NT2/D1 (cell line): ENCODE measurements at regions not wholly inside any gene's neighbourhood (a gene's known extent, or its start where the extent isn't known, plus 50 kb on each side); places are given as distances from the start of the nearest gene placed in this dataset.

Source experiments
- SUZ12 ChIP-seq: IDR thresholded peaks from 2 replicates; pipeline ENCODE4 v1.6.1; 2011; ENCODE audit not compliant: insufficient read length, insufficient read depth; ENCODE audit errors: extremely low read depth
- YY1 ChIP-seq: IDR thresholded peaks from 2 replicates; pipeline ENCODE4 v1.6.1; 2011; ENCODE audit not compliant: insufficient read length, insufficient read depth

DNA sequence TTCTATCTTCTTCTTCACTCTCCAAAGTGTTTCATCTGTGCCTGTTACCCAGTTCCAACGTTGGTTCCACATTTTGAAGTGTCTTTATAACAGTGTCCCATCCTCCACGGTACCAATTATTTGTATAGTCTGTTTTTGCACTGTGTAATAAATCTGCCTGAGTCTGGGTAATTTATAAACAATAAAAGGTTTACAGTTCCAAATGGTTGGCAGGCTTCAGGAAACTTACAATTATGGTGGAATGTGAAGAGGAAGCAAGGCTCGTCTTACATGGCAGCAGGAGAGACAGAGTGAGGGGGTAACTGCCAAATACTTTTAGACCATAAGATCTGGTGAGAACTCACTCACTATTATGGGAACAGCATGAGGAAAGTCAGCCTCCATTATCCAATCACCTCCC is 465.4 kb upstream of the CDH9 start:
- TF ChIP-seq SUZ12 (no peak), YY1 (no peak)
